ENCODE measurements at regions not wholly inside any gene's neighbourhood (a gene's known extent, or its start where the extent isn't known, plus 50 kb on each side); places are given as distances from the start of the nearest gene placed in this dataset.

GRCh38 chr5:97400537-97400936 lies 217.5 kb upstream of the RIOK2 start (continued):
- TF ChIP-seq ATF2 (IDR thresholded peaks at IDR 0.05; ENCODE audit: low read length) (0 out of 2 replicates have a peak, but pooled peaks have one; percentile 67), CHD1 (IDR thresholded peaks at IDR 0.05; ENCODE audit: low read depth, low read length) (no peak), RNF2 (IDR thresholded peaks at IDR 0.05; ENCODE audit: borderline replicate concordance, low read depth, low read length, missing control alignments, poor library complexity, severe bottlenecking) (no peak), SP2 (IDR thresholded peaks at IDR 0.05; ENCODE audit: low read length) (no peak), HDAC2 (IDR thresholded peaks at IDR 0.05; ENCODE audit: borderline replicate concordance in 1 of 2, low read depth in 2 of 2, low read length in 2 of 2) (peak; percentile 22 to 38; a peak in 2 of 4 replicates), EZH2 (IDR thresholded peaks at IDR 0.05; ENCODE audit: low read depth, low read length, severe bottlenecking) (no peak), TEAD4 (IDR thresholded peaks at IDR 0.05; ENCODE audit: low read depth, low read length) (peak; percentile 67; the same call in 1 of the 2 replicates), BCL11A (IDR thresholded peaks at IDR 0.05; ENCODE audit: low read depth in 2 of 2, low read length in 2 of 2) (peak; percentile 96 to 99), CEBPB (IDR thresholded peaks at IDR 0.05; ENCODE audit: low read depth, low read length) (peak; percentile 92), POU5F1 (IDR thresholded peaks at IDR 0.05; ENCODE audit: low read depth, low read length) (peak; percentile 98), RBBP5 (IDR thresholded peaks at IDR 0.05; ENCODE audit: borderline replicate concordance, low read depth, low read length) (no peak), SAP30 (IDR thresholded peaks at IDR 0.05; ENCODE audit: insufficient read depth, insufficient replicate concordance, low read length) (no peak), KDM5A (IDR thresholded peaks at IDR 0.05; ENCODE audit: low read length) (no peak), SIX5 (IDR thresholded peaks at IDR 0.05; ENCODE audit: low read depth, low read length) (peak; percentile 49; the same call in 1 of the 2 replicates), GABPA (IDR thresholded peaks at IDR 0.05; ENCODE audit: borderline replicate concordance, insufficient read depth, low read length) (no peak)

Measured in H1 (cell line).